Activated CD4-positive, alpha-beta T cell treated with anti-CD3 and anti-CD28 coated beads, Interleukin-2, amount 10 ng/mL, durations not matched to agents 7 days and 5 days (primary cell): ENCODE measurements at regions not wholly inside any gene's neighbourhood (a gene's known extent, or its start where the extent isn't known, plus 50 kb on each side); places are given as distances from the start of the nearest gene placed in this dataset.

ENCODE experiments used
- CTCF ChIA-PET: fragments of 350-600 bp; sonication (Branson Sonifier 250); formaldehyde crosslinking; loops from one replicate; lab custom pipeline; 2021; ENCODE audit warnings: antibody characterized with exemption; lab: Charles Lee
- POLR2A ChIA-PET: fragments of 350-600 bp; sonication (Branson Sonifier 250); formaldehyde crosslinking; loops from one replicate; lab custom pipeline; 2021; ENCODE audit warnings: antibody characterized with exemption; lab: Charles Lee
- DNase-seq: peaks from one replicate; pipeline ENCODE4 v3.0.0-alpha.2; 2020
- H3K27ac Mint-ChIP-seq: one replicate; pipeline ENCODE4 v1.8.0; 2021; ENCODE audit warnings: mild to moderate bottlenecking, moderate library complexity, mixed read lengths
- H3K27me3 Mint-ChIP-seq: one replicate; pipeline ENCODE4 v1.8.0; 2021; ENCODE audit warnings: mixed read lengths
- H3K36me3 Mint-ChIP-seq: one replicate; pipeline ENCODE4 v1.8.0; 2021; ENCODE audit warnings: low read depth, mixed read lengths
- H3K4me1 Mint-ChIP-seq: one replicate; pipeline ENCODE4 v1.8.0; 2021; ENCODE audit warnings: mixed read lengths
- H3K4me3 Mint-ChIP-seq: one replicate; pipeline ENCODE4 v1.8.0; 2021; ENCODE audit warnings: mild to moderate bottlenecking, moderate library complexity, mixed read lengths
- H3K9me3 Mint-ChIP-seq: one replicate; pipeline ENCODE4 v1.8.0; 2021; ENCODE audit warnings: mixed read lengths

GRCh38 chr15:93451822-93452221 is 362.8 kb upstream of the RGMA start:
- Mint-ChIP-seq H3K27ac (no peak overlapping the region), H3K9me3 (no peaks in the 10 kb centered on the region), H3K4me3 (no peak overlapping the region), H3K4me1 (no peaks in the 10 kb centered on the region), H3K27me3 (no peaks in the 10 kb centered on the region), H3K36me3 (no peaks in the 10 kb centered on the region)
- no peak for DNase-seq
- POLR2A ChIA-PET = no interaction called here
- CTCF ChIA-PET = no interaction called here

DNA sequence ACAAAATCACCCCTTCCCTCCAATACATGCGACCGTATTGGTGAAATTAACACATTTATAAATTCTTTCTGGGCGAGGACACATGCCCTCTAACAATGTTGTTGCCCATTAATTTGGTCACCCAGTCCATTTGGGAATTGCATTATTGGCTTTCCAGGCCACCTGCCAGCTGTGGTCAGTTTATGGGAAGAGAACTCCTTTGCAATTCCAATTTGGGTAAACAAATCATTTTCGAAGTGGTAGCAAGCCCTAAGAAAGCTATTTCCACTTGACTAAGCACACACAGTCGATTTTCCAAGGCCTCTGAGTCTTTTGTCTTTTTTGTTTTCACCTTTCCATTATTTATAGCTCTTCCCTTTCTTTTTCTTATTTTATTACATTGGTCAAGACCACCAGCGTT is 362.3 kb upstream of the RGMA start:
- ChIA-PET POLR2A (no interaction called here), CTCF (no interaction called here)
- no peak overlapping the region for H3K27ac Mint-ChIP-seq
- H3K9me3 Mint-ChIP-seq = no peaks in the 10 kb centered on the region
- no peak overlapping the region for H3K4me3 Mint-ChIP-seq
- DNase-seq = no peak
- H3K4me1 Mint-ChIP-seq = no peaks in the 10 kb centered on the region
- no peaks in the 10 kb centered on the region for H3K36me3 Mint-ChIP-seq
- no peaks in the 10 kb centered on the region for H3K27me3 Mint-ChIP-seq

GRCh38 chr15:93449798-93450197 is 360.8 kb upstream of the RGMA start:
- ChIA-PET POLR2A (no interaction called here), CTCF (no interaction called here)
- no peaks in the 10 kb centered on the region for H3K27me3 Mint-ChIP-seq
- no peaks in the 10 kb centered on the region for H3K36me3 Mint-ChIP-seq
- no peaks in the 10 kb centered on the region for H3K4me1 Mint-ChIP-seq
- H3K4me3 Mint-ChIP-seq = no peak overlapping the region
- H3K27ac Mint-ChIP-seq = no peak overlapping the region
- no peaks in the 10 kb centered on the region for H3K9me3 Mint-ChIP-seq
- DNase-seq = no peak

DNA sequence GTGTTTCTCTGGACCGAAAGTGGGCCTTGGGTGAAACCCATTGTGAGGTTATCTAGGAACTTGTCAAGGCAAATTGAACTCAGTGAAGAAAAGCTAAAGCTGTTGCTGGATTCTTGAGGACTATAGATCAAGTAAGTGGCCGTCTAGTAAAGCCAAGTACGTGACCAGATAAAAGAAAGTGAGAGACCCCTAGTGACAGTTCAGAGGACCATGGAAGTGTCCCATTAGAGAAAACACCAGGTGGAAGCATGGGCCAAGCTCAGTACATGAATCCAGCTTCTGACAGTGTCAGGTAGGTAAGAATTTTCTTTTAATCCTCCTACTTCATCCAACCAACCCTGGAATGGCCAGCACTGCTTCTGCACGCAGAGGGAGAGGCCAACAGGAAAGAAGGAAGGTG is 349.3 kb upstream of the RGMA start:
- no peaks in the 10 kb centered on the region for H3K9me3 Mint-ChIP-seq
- ChIA-PET CTCF (interaction anchor here (0.6 kb wide), 1 partner anchor 152 kb away, joined by 3 read pairs; no protein-coding TSS in a partner anchor), POLR2A (no interaction called here)
- H3K27me3 Mint-ChIP-seq = peaks cover 7% of the 10 kb centered on the region
- H3K36me3 Mint-ChIP-seq = no peaks in the 10 kb centered on the region
- no peaks in the 10 kb centered on the region for H3K4me1 Mint-ChIP-seq
- H3K27ac Mint-ChIP-seq = no peak overlapping the region
- H3K4me3 Mint-ChIP-seq = no peak overlapping the region
- DNase-seq = no peak

DNA sequence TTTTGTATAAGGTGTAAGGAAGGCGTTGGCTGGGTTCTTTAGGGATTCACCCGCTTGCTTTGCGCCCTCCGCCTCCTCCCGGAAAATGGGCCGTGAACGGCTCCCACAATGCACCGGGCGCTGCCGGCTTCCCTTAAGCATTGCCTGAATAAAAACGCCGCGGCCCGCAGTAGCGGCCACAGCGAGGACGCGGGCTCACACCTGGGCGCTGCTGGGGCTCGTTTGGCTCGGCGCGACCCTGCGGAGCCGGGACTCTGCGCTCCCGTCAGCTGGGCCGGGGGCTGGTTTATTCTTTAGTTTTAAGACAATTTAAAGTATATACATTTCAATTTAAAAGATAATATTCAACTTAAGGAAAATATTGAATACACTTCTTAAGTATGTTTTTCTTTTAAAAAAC is 343.5 kb upstream of the RGMA start:
- no peaks in the 10 kb centered on the region for H3K4me1 Mint-ChIP-seq
- no peaks in the 10 kb centered on the region for H3K27me3 Mint-ChIP-seq
- ChIA-PET POLR2A (no interaction called here), CTCF (no interaction called here)
- H3K36me3 Mint-ChIP-seq = no peaks in the 10 kb centered on the region
- H3K4me3 Mint-ChIP-seq = no peak overlapping the region
- no peak for DNase-seq
- H3K27ac Mint-ChIP-seq = no peak overlapping the region
- H3K9me3 Mint-ChIP-seq = no peaks in the 10 kb centered on the region

GRCh38 chr15:93428807-93429351 is 339.9 kb upstream of the RGMA start:
- Mint-ChIP-seq H3K9me3 (no peaks in the 10 kb centered on the region), H3K27me3 (no peaks in the 10 kb centered on the region), H3K27ac (no peak overlapping the region), H3K36me3 (no peaks in the 10 kb centered on the region), H3K4me3 (no peak overlapping the region), H3K4me1 (no peaks in the 10 kb centered on the region)
- CTCF ChIA-PET = no interaction called here
- POLR2A ChIA-PET = no interaction called here
- DNase-seq = no peak

DNA sequence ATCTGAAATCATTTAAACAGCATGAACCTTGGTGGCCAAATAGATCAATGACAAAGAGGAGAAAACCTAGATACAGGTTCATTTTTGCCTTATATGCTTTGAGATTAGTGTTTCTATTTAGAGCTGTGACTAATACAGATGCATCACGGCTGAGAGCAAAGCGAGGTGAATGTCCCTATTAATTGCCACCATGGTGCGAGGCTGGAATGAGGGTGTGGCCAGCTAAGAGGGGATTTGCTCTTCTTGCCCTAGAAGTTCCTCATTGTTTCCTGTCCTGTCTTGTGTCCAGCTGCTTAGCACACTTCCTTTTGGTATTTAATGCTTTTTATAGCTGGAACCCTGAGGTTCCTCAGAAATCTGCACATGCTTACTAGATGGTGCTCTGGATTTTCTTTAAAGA is 339.1 kb upstream of the RGMA start:
- DNase-seq = no peak
- ChIA-PET CTCF (interaction anchor here (0.5 kb wide), 1 partner anchor 284 kb away, joined by 3 read pairs; no protein-coding TSS in a partner anchor), POLR2A (no interaction called here)
- H3K4me3 Mint-ChIP-seq = no peak overlapping the region
- no peak overlapping the region for H3K27ac Mint-ChIP-seq
- no peaks in the 10 kb centered on the region for H3K4me1 Mint-ChIP-seq
- H3K36me3 Mint-ChIP-seq = no peaks in the 10 kb centered on the region
- H3K9me3 Mint-ChIP-seq = no peaks in the 10 kb centered on the region
- H3K27me3 Mint-ChIP-seq = no peaks in the 10 kb centered on the region

DNA sequence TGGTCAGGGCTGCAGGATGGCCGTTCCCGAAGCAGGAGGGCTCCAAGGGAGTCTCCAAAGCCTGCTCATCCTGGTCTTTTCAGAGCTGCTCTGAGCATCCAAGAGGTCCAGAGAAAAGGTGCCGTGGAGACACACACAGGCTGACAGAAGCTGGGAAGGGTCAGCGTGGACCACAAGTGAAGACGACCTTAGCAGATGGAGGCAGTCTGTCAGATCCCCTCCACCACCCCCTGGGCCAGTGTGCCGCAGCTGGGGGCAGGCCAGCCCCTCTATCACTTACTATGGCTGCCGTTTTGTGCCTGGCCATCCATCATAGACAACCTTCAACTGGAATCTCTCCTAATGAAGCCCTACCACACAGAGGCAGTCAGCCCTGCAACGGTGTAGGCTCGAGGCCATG is 335.1 kb upstream of the RGMA start:
- no peaks in the 10 kb centered on the region for H3K4me1 Mint-ChIP-seq
- no peak overlapping the region for H3K4me3 Mint-ChIP-seq
- DNase-seq = no peak
- POLR2A ChIA-PET = no interaction called here
- H3K36me3 Mint-ChIP-seq = no peaks in the 10 kb centered on the region
- CTCF ChIA-PET = no interaction called here
- no peaks in the 10 kb centered on the region for H3K9me3 Mint-ChIP-seq
- H3K27ac Mint-ChIP-seq = no peak overlapping the region
- H3K27me3 Mint-ChIP-seq = peaks cover 3% of the 10 kb centered on the region

DNA sequence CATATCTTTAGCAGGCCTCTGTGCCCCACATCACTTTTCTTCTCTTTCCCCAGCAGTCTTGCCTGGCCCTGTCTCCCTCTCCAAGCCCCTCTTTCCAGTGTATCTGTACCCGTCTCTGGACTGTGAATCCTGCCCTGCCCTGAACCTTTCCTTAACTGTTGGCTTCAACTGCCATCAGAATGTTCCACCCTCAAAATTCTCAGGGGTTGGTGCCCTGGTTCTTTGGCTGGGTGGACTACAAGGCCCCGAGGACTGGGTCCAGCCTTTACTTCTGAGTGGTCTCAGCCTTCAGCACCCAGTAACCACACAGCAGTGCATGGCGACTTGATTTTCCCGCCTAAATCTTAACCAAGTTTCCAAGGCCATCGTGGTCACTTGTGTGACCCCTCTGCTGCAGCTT is 333.5 kb upstream of the RGMA start:
- ChIA-PET POLR2A (no interaction called here), CTCF (no interaction called here)
- Mint-ChIP-seq H3K4me3 (no peak overlapping the region), H3K27me3 (peaks cover 3% of the 10 kb centered on the region), H3K9me3 (no peaks in the 10 kb centered on the region), H3K27ac (no peak overlapping the region), H3K36me3 (no peaks in the 10 kb centered on the region), H3K4me1 (no peaks in the 10 kb centered on the region)
- DNase-seq = no peak

DNA sequence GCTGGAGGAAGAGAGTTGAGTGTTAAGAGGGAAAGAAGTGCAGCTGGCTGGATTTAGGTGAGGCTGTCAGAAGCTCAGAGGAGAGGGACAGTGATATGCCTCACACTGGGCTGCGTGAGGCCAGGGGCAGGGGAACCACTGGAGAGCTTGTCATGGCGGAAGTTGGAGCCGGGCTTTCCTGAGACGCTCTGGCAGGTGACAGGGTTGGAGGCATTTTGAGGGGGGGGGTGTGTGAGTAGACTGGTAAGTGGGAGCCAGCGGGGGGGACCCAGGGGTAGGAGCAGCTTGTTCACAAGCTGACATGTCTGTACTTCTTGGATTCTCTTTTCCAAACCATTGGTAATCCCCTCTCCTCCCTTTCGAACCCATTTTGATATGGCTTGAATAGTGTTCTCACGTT is 331.5 kb upstream of the RGMA start:
- no peaks in the 10 kb centered on the region for H3K4me1 Mint-ChIP-seq
- ChIA-PET POLR2A (no interaction called here), CTCF (no interaction called here)
- peaks cover 3% of the 10 kb centered on the region for H3K27me3 Mint-ChIP-seq
- H3K4me3 Mint-ChIP-seq = no peak overlapping the region
- DNase-seq = no peak
- no peaks in the 10 kb centered on the region for H3K9me3 Mint-ChIP-seq
- H3K27ac Mint-ChIP-seq = no peak overlapping the region
- H3K36me3 Mint-ChIP-seq = no peaks in the 10 kb centered on the region

- no peaks in the 10 kb centered on the region for H3K4me1 Mint-ChIP-seq
- no peak for DNase-seq
- peaks cover 3% of the 10 kb centered on the region for H3K27me3 Mint-ChIP-seq
- no peak overlapping the region for H3K27ac Mint-ChIP-seq
- H3K4me3 Mint-ChIP-seq = no peak overlapping the region
- POLR2A ChIA-PET = no interaction called here
- no peaks in the 10 kb centered on the region for H3K9me3 Mint-ChIP-seq
- CTCF ChIA-PET = no interaction called here
- H3K36me3 Mint-ChIP-seq = no peaks in the 10 kb centered on the region
Observed at GRCh38 chr15:93420050-93420452, 331.0 kb upstream of the RGMA start.

- H3K27ac Mint-ChIP-seq = no peak overlapping the region
- no peak overlapping the region for H3K4me3 Mint-ChIP-seq
- no peaks in the 10 kb centered on the region for H3K36me3 Mint-ChIP-seq
- H3K4me1 Mint-ChIP-seq = no peaks in the 10 kb centered on the region
- DNase-seq = no peak
- H3K9me3 Mint-ChIP-seq = no peaks in the 10 kb centered on the region
- H3K27me3 Mint-ChIP-seq = peaks cover 3% of the 10 kb centered on the region
- POLR2A ChIA-PET = no interaction called here
- CTCF ChIA-PET = no interaction called here
Observed at GRCh38 chr15:93418566-93418965, 329.6 kb upstream of the RGMA start.

- Mint-ChIP-seq H3K27me3 (peaks cover 3% of the 10 kb centered on the region), H3K36me3 (no peaks in the 10 kb centered on the region), H3K27ac (no peak overlapping the region), H3K4me3 (no peak overlapping the region), H3K9me3 (no peaks in the 10 kb centered on the region), H3K4me1 (no peaks in the 10 kb centered on the region)
- CTCF ChIA-PET = no interaction called here
- no peak for DNase-seq
- POLR2A ChIA-PET = no interaction called here
Observed at GRCh38 chr15:93417631-93418030, 328.6 kb upstream of the RGMA start.

DNA sequence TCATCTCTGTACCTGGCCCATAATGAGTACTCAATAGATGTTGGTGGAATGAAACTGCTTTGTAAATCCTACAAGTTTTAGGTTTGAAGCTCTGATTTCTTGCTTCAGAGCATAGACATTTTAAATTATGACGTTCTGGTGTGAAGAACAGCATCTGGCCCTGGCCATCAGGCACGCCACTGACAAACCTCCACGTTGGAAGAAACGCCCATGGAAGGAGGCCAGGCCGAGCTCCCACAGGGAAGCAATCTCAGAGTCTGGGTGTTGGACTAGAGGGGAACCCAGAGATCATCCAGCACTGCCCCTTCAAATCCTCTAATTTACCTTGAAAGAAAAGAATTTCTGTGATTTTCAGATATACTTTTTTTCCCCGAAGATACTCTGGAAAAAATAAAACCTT is 328.1 kb upstream of the RGMA start:
- Mint-ChIP-seq H3K27ac (no peak overlapping the region), H3K4me1 (no peaks in the 10 kb centered on the region), H3K4me3 (no peak overlapping the region), H3K27me3 (peaks cover 3% of the 10 kb centered on the region), H3K36me3 (no peaks in the 10 kb centered on the region), H3K9me3 (no peaks in the 10 kb centered on the region)
- DNase-seq = no peak
- CTCF ChIA-PET = no interaction called here
- POLR2A ChIA-PET = no interaction called here
